Neural cell (in vitro differentiated cells): ENCODE measurements at regions not wholly inside any gene's neighbourhood (a gene's known extent, or its start where the extent isn't known, plus 50 kb on each side); places are given as distances from the start of the nearest gene placed in this dataset.

Experiments
- CTCF ChIP-seq: fragments of 450-650 bp; IDR thresholded peaks from 2 replicates; pipeline ENCODE4 v1.5.1; 2014; ENCODE audit warnings: antibody characterized with exemption, mild to moderate bottlenecking, moderate library complexity; ENCODE audit not compliant: poor library complexity, severe bottlenecking
- MXI1 ChIP-seq: fragments of 450-650 bp; conservative IDR thresholded peaks from 2 replicates; pipeline ENCODE4 v1.6.1; 2014; ENCODE audit warnings: antibody characterized with exemption, mild to moderate bottlenecking; ENCODE audit not compliant: poor library complexity, severe bottlenecking
- POLR2AphosphoS5 ChIP-seq: IDR thresholded peaks from 2 replicates; pipeline ENCODE4 v1.6.1; 2012
- REST ChIP-seq: IDR thresholded peaks from 2 replicates; pipeline ENCODE4 v1.6.1; 2012; ENCODE audit warnings: borderline replicate concordance
- TAF1 ChIP-seq: IDR thresholded peaks from 2 replicates; pipeline ENCODE4 v1.6.1; 2012; ENCODE audit warnings: low read depth

- TF ChIP-seq CTCF (no peak), POLR2AphosphoS5 (no peak), MXI1 (no peak), TAF1 (no peak), REST (no peak)
Measured at GRCh38 chr9:104386013-104386412, 118.0 kb upstream of the OR13F1 start.
